OCI-LY7 (cell line): ENCODE measurements at regions not wholly inside any gene's neighbourhood (a gene's known extent, or its start where the extent isn't known, plus 50 kb on each side); places are given as distances from the start of the nearest gene placed in this dataset.

Experiments
- BruUV-seq: library from RNA; stranded (reverse); fragments of 400-500 nt; replicated peaks from 2 replicates; lab custom pipeline; 2021; lab: Mats Ljungman, UMichigan
- CTCF ChIA-PET: fragments of 300-600 bp; sonication (Branson Sonifier 250); formaldehyde crosslinking; loops from one replicate; lab custom pipeline; 2022; ENCODE audit warnings: antibody characterized with exemption; ENCODE audit not compliant: unreplicated experiment; lab: Charles Lee
- POLR2A ChIA-PET: fragments of 300-600 bp; sonication (Branson Sonifier 250); formaldehyde crosslinking; loops from one replicate; lab custom pipeline; 2022; ENCODE audit warnings: antibody characterized with exemption; lab: Charles Lee
- DNase-seq: peaks from one replicate; pipeline ENCODE4 v3.0.0-alpha.2; 2015; ENCODE audit warnings: low spot score
- H2AFZ ChIP-seq: fragments of 200-600 bp; sonication (generic), shearing (Covaris generic); 2 replicates; pipeline ENCODE4 v1.6.1; 2014; ENCODE audit warnings: mild to moderate bottlenecking, antibody characterized with exemption, low read length, moderate library complexity
- H3K27ac ChIP-seq: fragments of 200-600 bp; sonication (generic); 2 replicates; pipeline ENCODE4 v1.5.1; 2014; ENCODE audit warnings: mixed run types, low read depth, mild to moderate bottlenecking, moderate library complexity, low read length, inconsistent platforms; ENCODE audit not compliant: poor library complexity, severe bottlenecking
- H3K36me3 ChIP-seq: fragments of 200-600 bp; sonication (generic); 2 replicates; pipeline ENCODE4 v1.6.1; 2014; ENCODE audit warnings: mild to moderate bottlenecking, antibody characterized with exemption, low read length, moderate library complexity, mixed read lengths; ENCODE audit not compliant: insufficient read depth
- H3K4me1 ChIP-seq: fragments of 200-600 bp; sonication (generic); 2 replicates; pipeline ENCODE4 v1.5.1; 2014; ENCODE audit warnings: mild to moderate bottlenecking, low read length; ENCODE audit not compliant: insufficient read depth, poor library complexity, severe bottlenecking
- H3K4me2 ChIP-seq: fragments of 200-600 bp; sonication (generic); 2 replicates; pipeline ENCODE4 v1.6.1; 2014; ENCODE audit warnings: mild to moderate bottlenecking, low read length
- H3K4me3 ChIP-seq: fragments of 200-600 bp; sonication (generic); 2 replicates; pipeline ENCODE4 v1.5.1; 2014; ENCODE audit warnings: mild to moderate bottlenecking, low read depth, low read length; ENCODE audit not compliant: poor library complexity, severe bottlenecking
- H3K79me2 ChIP-seq: fragments of 200-600 bp; sonication (generic); 2 replicates; pipeline ENCODE4 v1.6.1; 2016; ENCODE audit warnings: low read depth, mild to moderate bottlenecking, low read length, moderate library complexity, mixed read lengths; ENCODE audit not compliant: insufficient read depth
- H3K9me2 ChIP-seq: fragments of 200-600 bp; sonication (generic); 2 replicates; pipeline ENCODE4 v1.6.1; 2016; ENCODE audit warnings: mild to moderate bottlenecking, low read length, mixed read lengths; ENCODE audit not compliant: insufficient read depth
- H3K9me3 ChIP-seq: fragments of 200-600 bp; sonication (generic); 2 replicates; pipeline ENCODE4 v1.6.1; 2014; ENCODE audit warnings: mild to moderate bottlenecking, mixed run types, low read length, mixed read lengths
- H4K20me1 ChIP-seq: fragments of 200-600 bp; sonication (generic); 2 replicates; pipeline ENCODE4 v1.6.1; 2014; ENCODE audit warnings: mild to moderate bottlenecking, antibody characterized with exemption, low read length, moderate library complexity, mixed read lengths; ENCODE audit not compliant: insufficient read depth
- EZH2phosphoT487 ChIP-seq: fragments of 200-600 bp; sonication (generic); IDR thresholded peaks from 2 replicates; pipeline ENCODE4 v1.6.1; 2018; ENCODE audit warnings: low read depth, borderline replicate concordance, mild to moderate bottlenecking, mixed run types, antibody characterized with exemption, low read length, moderate library complexity, mixed read lengths
- intact Hi-C: fragments of 100-400 bp; cut with micrococcal nuclease; formaldehyde crosslinking; loops from one replicate; pipeline ENCODE4 v1.10.0; 2022; ENCODE audit not compliant: unreplicated experiment
- TF ChIP-seq, protein P1 (sequence below): fragments of 200-600 bp; sonication (generic); conservative IDR thresholded peaks from 2 replicates; pipeline ENCODE4 v1.5.1; 2014; ENCODE audit warnings: mild to moderate bottlenecking, antibody characterized with exemption, low read length, moderate library complexity, mixed read lengths

DNA sequence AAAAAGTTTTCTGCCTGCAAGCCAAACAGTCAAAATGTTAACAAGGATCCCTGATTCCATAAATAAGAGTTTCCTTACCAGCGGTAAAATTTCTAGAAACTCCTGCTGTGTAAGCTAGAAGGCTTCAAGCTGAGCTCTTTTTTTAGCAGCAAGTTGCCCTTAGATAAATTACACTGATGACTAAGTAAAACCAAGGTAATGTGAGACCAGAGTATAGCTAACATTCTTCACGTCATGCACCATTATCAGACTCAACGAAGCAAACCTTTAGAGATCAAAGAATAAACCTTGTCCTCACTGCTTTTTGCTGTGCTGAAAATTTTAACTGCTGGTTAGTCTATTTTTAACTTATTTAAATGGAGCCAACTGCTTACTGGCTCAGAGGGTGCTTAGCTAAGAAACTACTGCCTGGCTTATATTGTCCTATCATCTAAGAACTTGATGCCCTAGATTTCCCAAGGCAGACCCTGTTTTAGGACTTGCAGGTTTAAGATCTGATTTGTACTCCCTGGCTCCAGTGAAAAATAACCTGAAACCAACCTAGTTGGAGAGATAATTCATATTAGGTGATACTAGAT, 900.7 kb downstream of the JRKL start:
- Histone ChIP-seq H4K20me1 (no peaks in the 10 kb centered on the region), H3K4me1 (no peaks in the 10 kb centered on the region), H3K4me2 (no peak overlapping the region), H3K36me3 (no peaks in the 10 kb centered on the region), H2AFZ (no peak overlapping the region), H3K9me2 (no peaks in the 10 kb centered on the region), H3K9me3 (no peaks in the 10 kb centered on the region), H3K4me3 (no peak overlapping the region), H3K27ac (no peak overlapping the region), H3K79me2 (no peaks in the 10 kb centered on the region)
- TF ChIP-seq EZH2phosphoT487, result no peak
- TF ChIP-seq, protein P1, sequence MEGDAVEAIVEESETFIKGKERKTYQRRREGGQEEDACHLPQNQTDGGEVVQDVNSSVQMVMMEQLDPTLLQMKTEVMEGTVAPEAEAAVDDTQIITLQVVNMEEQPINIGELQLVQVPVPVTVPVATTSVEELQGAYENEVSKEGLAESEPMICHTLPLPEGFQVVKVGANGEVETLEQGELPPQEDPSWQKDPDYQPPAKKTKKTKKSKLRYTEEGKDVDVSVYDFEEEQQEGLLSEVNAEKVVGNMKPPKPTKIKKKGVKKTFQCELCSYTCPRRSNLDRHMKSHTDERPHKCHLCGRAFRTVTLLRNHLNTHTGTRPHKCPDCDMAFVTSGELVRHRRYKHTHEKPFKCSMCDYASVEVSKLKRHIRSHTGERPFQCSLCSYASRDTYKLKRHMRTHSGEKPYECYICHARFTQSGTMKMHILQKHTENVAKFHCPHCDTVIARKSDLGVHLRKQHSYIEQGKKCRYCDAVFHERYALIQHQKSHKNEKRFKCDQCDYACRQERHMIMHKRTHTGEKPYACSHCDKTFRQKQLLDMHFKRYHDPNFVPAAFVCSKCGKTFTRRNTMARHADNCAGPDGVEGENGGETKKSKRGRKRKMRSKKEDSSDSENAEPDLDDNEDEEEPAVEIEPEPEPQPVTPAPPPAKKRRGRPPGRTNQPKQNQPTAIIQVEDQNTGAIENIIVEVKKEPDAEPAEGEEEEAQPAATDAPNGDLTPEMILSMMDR, result no peak
- ChIA-PET CTCF (no interaction called here), POLR2A (interaction anchor here (1.0 to 1.2 kb wide), 2 partner anchors 15 to 19 kb away, joined by 3 read pairs; no protein-coding TSS in a partner anchor)
- DNase-seq, result no peak
- no TSS peak for BruUV-seq
- intact Hi-C loops, result no loop called here

DNA sequence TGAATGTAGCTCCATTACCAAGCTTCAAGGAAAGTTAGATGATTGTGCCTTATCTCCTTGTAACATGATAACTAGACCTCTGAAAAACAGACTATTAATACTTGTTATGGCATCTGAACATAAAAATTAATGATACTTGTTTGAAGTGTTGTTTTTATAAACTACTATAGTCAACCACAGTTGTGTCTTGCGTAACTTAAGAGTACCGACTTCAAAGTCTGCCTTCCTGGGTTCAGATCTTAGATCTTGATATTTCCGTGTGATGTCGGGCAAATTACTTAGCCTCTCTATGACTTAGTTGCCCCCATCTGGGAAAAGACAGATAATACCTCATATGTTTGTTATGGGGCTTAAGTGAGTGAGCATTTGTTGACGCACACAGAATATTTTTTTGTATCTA, 906.5 kb downstream of the JRKL start:
- H3K79me2 ChIP-seq, result no peaks in the 10 kb centered on the region
- no peak overlapping the region for H2AFZ ChIP-seq
- no peak for DNase-seq
- POLR2A ChIA-PET, result no interaction called here
- no peaks in the 10 kb centered on the region for H3K4me1 ChIP-seq
- H3K9me2 ChIP-seq, result no peaks in the 10 kb centered on the region
- H3K4me2 ChIP-seq, result no peak overlapping the region
- H3K36me3 ChIP-seq, result no peaks in the 10 kb centered on the region
- CTCF ChIA-PET, result no interaction called here
- H3K27ac ChIP-seq, result no peak overlapping the region
- no peaks in the 10 kb centered on the region for H3K9me3 ChIP-seq
- TF ChIP-seq, protein P1, result no peak
- no peak for TF ChIP-seq EZH2phosphoT487
- intact Hi-C loops, result no loop called here
- no TSS peak for BruUV-seq
- no peak overlapping the region for H3K4me3 ChIP-seq
- no peaks in the 10 kb centered on the region for H4K20me1 ChIP-seq

DNA sequence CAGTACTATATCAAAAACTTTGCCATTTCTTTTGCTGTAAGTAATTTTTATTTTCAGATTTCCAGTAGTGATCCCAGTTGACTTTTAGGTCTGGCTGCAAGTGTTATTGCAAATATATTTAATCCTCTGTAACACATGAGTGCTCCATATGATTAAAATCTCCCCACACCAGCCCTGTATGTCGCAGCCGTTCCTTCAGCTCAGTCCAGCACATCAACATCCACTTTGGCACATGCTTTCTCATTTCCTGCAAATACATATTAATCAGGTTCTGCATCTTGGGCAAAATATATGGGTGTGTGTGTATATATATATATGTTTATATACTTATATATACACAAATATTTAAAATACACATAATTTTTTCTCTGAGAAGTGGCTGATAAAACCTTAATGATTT, 919.5 kb downstream of the JRKL start:
- Histone ChIP-seq H3K79me2 (no peaks in the 10 kb centered on the region), H3K4me2 (no peak overlapping the region), H3K4me1 (no peaks in the 10 kb centered on the region), H3K9me2 (no peaks in the 10 kb centered on the region), H4K20me1 (no peaks in the 10 kb centered on the region), H3K36me3 (no peaks in the 10 kb centered on the region), H3K4me3 (no peak overlapping the region), H2AFZ (no peak overlapping the region), H3K9me3 (no peaks in the 10 kb centered on the region), H3K27ac (no peak overlapping the region)
- intact Hi-C loops, result no loop called here
- TF ChIP-seq EZH2phosphoT487, result no peak
- TF ChIP-seq, protein P1, result no peak
- ChIA-PET POLR2A (no interaction called here), CTCF (no interaction called here)
- no peak for DNase-seq
- BruUV-seq, result no TSS peak
